GM23338 (cell line): ENCODE measurements at regions not wholly inside any gene's neighbourhood (a gene's known extent, or its start where the extent isn't known, plus 50 kb on each side); places are given as distances from the start of the nearest gene placed in this dataset.

Experiments
- ATAC-seq: fragments of 200-7000 bp; cut with Tn5 transposase; 3 replicates; pipeline ENCODE4 v1.9.1; 2020
- DNase-seq: peaks from one replicate; pipeline ENCODE4 v3.0.0-alpha.2; 2015; ENCODE audit warnings: low spot score
- H2AFZ ChIP-seq: fragments of 200-600 bp; sonication (generic); 2 replicates; pipeline ENCODE4 v1.8.0; 2016; ENCODE audit warnings: antibody characterized with exemption, mild to moderate bottlenecking, moderate library complexity
- H3F3A ChIP-seq: fragments of 200-600 bp; sonication (generic); replicated peaks from 2 replicates; pipeline ENCODE4 v1.8.0; 2017; ENCODE audit warnings: antibody characterized with exemption, mixed run types, low read depth
- H3K27ac ChIP-seq: fragments of 200-600 bp; sonication (generic); 2 replicates; pipeline ENCODE4 v1.6.1; 2016; ENCODE audit warnings: low read depth
- H3K27me3 ChIP-seq: fragments of 200-600 bp; sonication (generic); 2 replicates; pipeline ENCODE4 v1.8.0; 2016; ENCODE audit warnings: mild to moderate bottlenecking, mixed run types, moderate library complexity; ENCODE audit not compliant: insufficient read depth
- H3K36me3 ChIP-seq: fragments of 200-600 bp; sonication (generic); 2 replicates; pipeline ENCODE4 v1.8.0; 2016; ENCODE audit warnings: mild to moderate bottlenecking; ENCODE audit not compliant: insufficient read depth
- H3K4me1 ChIP-seq: fragments of 200-600 bp; sonication (generic); 2 replicates; pipeline ENCODE4 v1.8.0; 2016; ENCODE audit warnings: mild to moderate bottlenecking, moderate library complexity; ENCODE audit not compliant: insufficient read depth
- H3K4me2 ChIP-seq: fragments of 200-600 bp; sonication (generic); 2 replicates; pipeline ENCODE4 v1.7.1; 2017; ENCODE audit warnings: mixed run types
- H3K4me3 ChIP-seq: fragments of 200-600 bp; sonication (generic); 2 replicates; pipeline ENCODE4 v1.6.1; 2016; ENCODE audit warnings: mixed run types
- H3K79me2 ChIP-seq: fragments of 200-600 bp; sonication (generic); replicated peaks from 2 replicates; pipeline ENCODE4 v1.8.0; 2017; ENCODE audit warnings: mild to moderate bottlenecking; ENCODE audit not compliant: insufficient read depth
- H3K9me2 ChIP-seq: fragments of 200-600 bp; sonication (generic); 2 replicates; pipeline ENCODE4 v1.8.0; 2017; ENCODE audit not compliant: insufficient read depth
- H4K20me1 ChIP-seq: fragments of 200-600 bp; sonication (generic); replicated peaks from 2 replicates; pipeline ENCODE4 v1.8.0; 2017; ENCODE audit warnings: mild to moderate bottlenecking; ENCODE audit not compliant: insufficient read depth
- H3K27ac Mint-ChIP-seq: 2 replicates; pipeline ENCODE4 v1.8.0; 2020; ENCODE audit warnings: inconsistent platforms, mild to moderate bottlenecking, moderate library complexity, mixed read lengths
- H3K27me3 Mint-ChIP-seq: 3 replicates; pipeline ENCODE4 v1.8.0; 2022; ENCODE audit warnings: low read depth, mild to moderate bottlenecking, moderate library complexity, mixed read lengths, inconsistent platforms; ENCODE audit not compliant: insufficient read depth, poor library complexity
- H3K36me3 Mint-ChIP-seq: 3 replicates; pipeline ENCODE4 v1.8.0; 2021; ENCODE audit warnings: low read depth, mild to moderate bottlenecking, inconsistent platforms, moderate library complexity, mixed read lengths
- H3K4me1 Mint-ChIP-seq: 3 replicates; pipeline ENCODE4 v1.8.0; 2020; ENCODE audit warnings: mild to moderate bottlenecking, inconsistent platforms, mixed read lengths
- H3K4me3 Mint-ChIP-seq: 3 replicates; pipeline ENCODE4 v1.8.0; 2021; ENCODE audit warnings: moderate library complexity, mild to moderate bottlenecking, inconsistent platforms, mixed read lengths
- H3K9me3 Mint-ChIP-seq: 3 replicates; pipeline ENCODE4 v1.8.0; 2020; ENCODE audit warnings: moderate library complexity, mild to moderate bottlenecking, inconsistent platforms, mixed read lengths
- CREB1 ChIP-seq: fragments of 250-450 bp; sonication (Bioruptor Pico); IDR thresholded peaks from 2 replicates; pipeline ENCODE4 v1.5.0; 2020; ENCODE audit warnings: low read depth, mild to moderate bottlenecking, moderate library complexity
- CTCF ChIP-seq, 2 experiments: fragments of 200-600 bp in 1 of 2; sonication (generic) in 1 of 2; conservative IDR thresholded peaks; 2 replicates each; pipeline versions ENCODE4 v1.5.1 to v1.6.1; 2016 to 2017; ENCODE audit warnings: antibody characterized with exemption in 2 of 2, low read depth in 2 of 2, mild to moderate bottlenecking in 2 of 2, moderate library complexity in 1 of 2
- ETS1 ChIP-seq: IDR thresholded peaks from 2 replicates; pipeline ENCODE4 v1.6.1; 2016; ENCODE audit warnings: antibody characterized with exemption
- EZH2 ChIP-seq: fragments of 200-600 bp; sonication (generic); IDR thresholded peaks from one replicate; pipeline ENCODE4 v1.8.0; 2017; ENCODE audit warnings: antibody characterized with exemption, mild to moderate bottlenecking, low read depth; ENCODE audit not compliant: unreplicated experiment
- EZH2phosphoT487 ChIP-seq: fragments of 200-600 bp; sonication (generic); IDR thresholded peaks from one replicate; pipeline ENCODE4 v1.8.1; 2018; ENCODE audit warnings: antibody characterized with exemption; ENCODE audit not compliant: unreplicated experiment
- JUNB ChIP-seq: IDR thresholded peaks from one replicate; pipeline ENCODE4 v1.6.1; 2016; ENCODE audit warnings: antibody characterized with exemption; ENCODE audit not compliant: unreplicated experiment
- NANOG ChIP-seq: IDR thresholded peaks from 2 replicates; pipeline ENCODE4 v1.6.1; 2016; ENCODE audit warnings: antibody characterized with exemption, borderline replicate concordance
- REST ChIP-seq: IDR thresholded peaks from one replicate; pipeline ENCODE4 v1.6.1; 2018; ENCODE audit warnings: antibody characterized with exemption; ENCODE audit not compliant: unreplicated experiment
- STAT1 ChIP-seq: IDR thresholded peaks from one replicate; pipeline ENCODE4 v1.6.1; 2016; ENCODE audit warnings: antibody characterized with exemption; ENCODE audit not compliant: unreplicated experiment
- ZNF114 ChIP-seq: fragments of 250-450 bp; sonication (Bioruptor Pico); IDR thresholded peaks from 2 replicates; pipeline ENCODE4 v1.5.0; 2020; ENCODE audit warnings: mild to moderate bottlenecking, moderate library complexity
- ZNF331 ChIP-seq: fragments of 250-450 bp; sonication (Bioruptor Pico); IDR thresholded peaks from 2 replicates; pipeline ENCODE4 v1.5.0; 2020; ENCODE audit warnings: low read depth, mild to moderate bottlenecking, moderate library complexity

- TF ChIP-seq REST (no peak), ETS1 (no peak)
Measured at GRCh38 chr18:1865869-1866268, 705.4 kb downstream of the METTL4 start (continued).

GRCh38 chr18:1872274-1872673 lies 699.0 kb downstream of the METTL4 start:
- H3K9me3 Mint-ChIP-seq = no peaks in the 10 kb centered on the region
- H2AFZ ChIP-seq = no peak overlapping the region
- TF ChIP-seq REST (no peak), STAT1 (no peak), EZH2 (no peak), ZNF114 (CRISPR knock-in tag) (no peak), CTCF (conservative IDR thresholded peaks at IDR 0.05; ENCODE audit: low read depth in 2 of 2) (no peak), JUNB (no peak), ZNF331 (CRISPR knock-in tag) (no peak), EZH2phosphoT487 (no peak), CREB1 (CRISPR knock-in tag) (no peak), NANOG (no peak)

More at GRCh38 chr18:1872274-1872673, 699.0 kb downstream of the METTL4 start:
- H3K27me3 Mint-ChIP-seq = no peaks in the 10 kb centered on the region
- Histone ChIP-seq H3K9me2 (no peaks in the 10 kb centered on the region), H3K79me2 (no peaks in the 10 kb centered on the region), H3K4me1 (0 out of 2 replicates have a peak, but pooled peaks cover 4% of the 10 kb centered on the region), H3K4me3 (no peak overlapping the region), H3K36me3 (no peaks in the 10 kb centered on the region), H3K27me3 (no peaks in the 10 kb centered on the region), H4K20me1 (no peaks in the 10 kb centered on the region), H3F3A (no peaks in the 10 kb centered on the region), H3K4me2 (no peak overlapping the region), H3K27ac (no peak overlapping the region)
- no peak overlapping the region; the same call in 1 of the 2 replicates for H3K27ac Mint-ChIP-seq
- peaks cover 5% of the 10 kb centered on the region; the same call in 2 of the 3 replicates for H3K4me1 Mint-ChIP-seq
- no peak for DNase-seq
- H3K36me3 Mint-ChIP-seq = no peaks in the 10 kb centered on the region
- no peak for ATAC-seq
- no peak overlapping the region for H3K4me3 Mint-ChIP-seq
